GM18508 (cell line): ENCODE measurements at regions not wholly inside any gene's neighbourhood (a gene's known extent, or its start where the extent isn't known, plus 50 kb on each side); places are given as distances from the start of the nearest gene placed in this dataset.

Experiments used
- ATAC-seq: cut with Tn5 transposase; IDR thresholded peaks from one replicate; pipeline ENCODE4 v1.9.1; 2021; ENCODE audit warnings: moderate number of reproducible peaks; ENCODE audit not compliant: insufficient read depth, unreplicated experiment

- ATAC-seq = no peak
These were observed 402.9 kb upstream of the CITED2 start for GRCh38 chr6:139777202-139777970.

- ATAC-seq = no peak
These were observed 401.6 kb upstream of the CITED2 start for GRCh38 chr6:139776041-139776440.

- ATAC-seq = no peak
These were observed 393.7 kb upstream of the CITED2 start for GRCh38 chr6:139768196-139768595.

GRCh38 chr6:139766796-139767195 is 392.3 kb upstream of the CITED2 start:
- no peak for ATAC-seq

- no peak for ATAC-seq
These were observed 391.4 kb upstream of the CITED2 start for GRCh38 chr6:139765825-139766285.

- peak; percentile 82 for ATAC-seq
These were observed 390.1 kb upstream of the CITED2 start for GRCh38 chr6:139764498-139764986.

GRCh38 chr6:139763468-139764210 is 389.2 kb upstream of the CITED2 start:
- no peak for ATAC-seq

GRCh38 chr6:139762587-139763031 is 388.2 kb upstream of the CITED2 start:
- no peak for ATAC-seq

GRCh38 chr6:139760128-139760527 is 385.7 kb upstream of the CITED2 start:
- ATAC-seq = no peak

- ATAC-seq = no peak
These were observed 384.6 kb upstream of the CITED2 start for GRCh38 chr6:139759086-139759485.

GRCh38 chr6:139758209-139758611 is 383.8 kb upstream of the CITED2 start:
- ATAC-seq = no peak

- no peak for ATAC-seq
These were observed 383.3 kb upstream of the CITED2 start for GRCh38 chr6:139757784-139758183.

GRCh38 chr6:139756381-139756780 is 381.9 kb upstream of the CITED2 start:
- no peak for ATAC-seq

GRCh38 chr6:139754898-139755775 is 380.7 kb upstream of the CITED2 start:
- ATAC-seq = no peak

- ATAC-seq = no peak
These were observed 378.9 kb upstream of the CITED2 start for GRCh38 chr6:139753198-139753861.

GRCh38 chr6:139752086-139752485 is 377.6 kb upstream of the CITED2 start:
- no peak for ATAC-seq

- ATAC-seq = no peak
These were observed 376.7 kb upstream of the CITED2 start for GRCh38 chr6:139751179-139751578.

GRCh38 chr6:139748353-139749146 is 374.1 kb upstream of the CITED2 start:
- ATAC-seq = no peak

- no peak for ATAC-seq
These were observed 372.7 kb upstream of the CITED2 start for GRCh38 chr6:139747154-139747553.
